NT2/D1 (cell line): ENCODE measurements at regions not wholly inside any gene's neighbourhood (a gene's known extent, or its start where the extent isn't known, plus 50 kb on each side); places are given as distances from the start of the nearest gene placed in this dataset.

Experiments used
- DNase-seq: peaks from one replicate; pipeline ENCODE4 v3.0.0-alpha.2; 2011; ENCODE audit warnings: low read depth, low spot score
- H3K27me3 ChIP-seq: 2 replicates; pipeline ENCODE4 v1.6.0; 2011; ENCODE audit warnings: mild to moderate bottlenecking; ENCODE audit not compliant: insufficient read length, insufficient read depth
- H3K36me3 ChIP-seq: 2 replicates; pipeline ENCODE4 v1.6.1; 2011; ENCODE audit warnings: mild to moderate bottlenecking, low read length, mixed read lengths; ENCODE audit not compliant: insufficient read depth, insufficient read length
- H3K4me1 ChIP-seq: 2 replicates; pipeline ENCODE4 v1.5.1; 2011; ENCODE audit not compliant: insufficient read depth, insufficient read length
- H3K4me3 ChIP-seq: 2 replicates; pipeline ENCODE4 v1.5.1; 2011; ENCODE audit warnings: low read depth; ENCODE audit not compliant: insufficient read length
- H3K9ac ChIP-seq: 2 replicates; pipeline ENCODE4 v1.6.0; 2011; ENCODE audit warnings: low read depth; ENCODE audit not compliant: insufficient read length
- H3K9me3 ChIP-seq: 2 replicates; pipeline ENCODE4 v1.5.1; 2011; ENCODE audit warnings: mild to moderate bottlenecking, low read length; ENCODE audit not compliant: insufficient read depth
- SUZ12 ChIP-seq: IDR thresholded peaks from 2 replicates; pipeline ENCODE4 v1.6.1; 2011; ENCODE audit not compliant: insufficient read length, insufficient read depth; ENCODE audit errors: extremely low read depth
- YY1 ChIP-seq: IDR thresholded peaks from 2 replicates; pipeline ENCODE4 v1.6.1; 2011; ENCODE audit not compliant: insufficient read length, insufficient read depth
- ZNF274 ChIP-seq: IDR thresholded peaks from 2 replicates; pipeline ENCODE4 v1.6.1; 2011; ENCODE audit warnings: mild to moderate bottlenecking, low read depth, low read length

- peaks cover 37% of the 10 kb centered on the region; the same call in 1 of the 2 replicates for H3K9me3 ChIP-seq
- H3K4me3 ChIP-seq = no peak overlapping the region
- no peaks in the 10 kb centered on the region for H3K36me3 ChIP-seq
- peak; percentile 27 for DNase-seq
- no peaks in the 10 kb centered on the region for H3K4me1 ChIP-seq
- no peaks in the 10 kb centered on the region for H3K27me3 ChIP-seq
- H3K9ac ChIP-seq = no peak overlapping the region
- TF ChIP-seq ZNF274 (no peak), YY1 (no peak), SUZ12 (no peak)
Observed at GRCh38 chr17:51435641-51436091, 175.3 kb downstream of the UTP18 start.

- no peak for DNase-seq
- Histone ChIP-seq H3K27me3 (no peaks in the 10 kb centered on the region), H3K4me3 (no peak overlapping the region), H3K9me3 (peaks cover 31% of the 10 kb centered on the region; the same call in 1 of the 2 replicates), H3K4me1 (no peaks in the 10 kb centered on the region), H3K36me3 (no peaks in the 10 kb centered on the region), H3K9ac (no peak overlapping the region)
- no peak for TF ChIP-seq SUZ12
- TF ChIP-seq ZNF274 = no peak
- no peak for TF ChIP-seq YY1
Observed at GRCh38 chr17:51439395-51440229, 179.3 kb downstream of the UTP18 start.

GRCh38 chr17:51441431-51441830 is 181.1 kb downstream of the UTP18 start:
- H3K9ac ChIP-seq = no peak overlapping the region
- DNase-seq = no peak
- H3K4me3 ChIP-seq = no peak overlapping the region
- H3K36me3 ChIP-seq = no peaks in the 10 kb centered on the region
- H3K27me3 ChIP-seq = no peaks in the 10 kb centered on the region
- no peaks in the 10 kb centered on the region for H3K4me1 ChIP-seq
- H3K9me3 ChIP-seq = peaks cover 31% of the 10 kb centered on the region; the same call in 1 of the 2 replicates
- TF ChIP-seq YY1 (no peak), SUZ12 (no peak), ZNF274 (no peak)

GRCh38 chr17:51442088-51442865 is 181.9 kb downstream of the UTP18 start:
- Histone ChIP-seq H3K4me1 (no peaks in the 10 kb centered on the region), H3K9ac (no peak overlapping the region), H3K4me3 (no peak overlapping the region), H3K27me3 (no peaks in the 10 kb centered on the region), H3K9me3 (peaks cover 31% of the 10 kb centered on the region; the same call in 1 of the 2 replicates), H3K36me3 (no peaks in the 10 kb centered on the region)
- DNase-seq = no peak
- no peak for TF ChIP-seq ZNF274
- TF ChIP-seq SUZ12 = no peak
- TF ChIP-seq YY1 = no peak

- TF ChIP-seq ZNF274 (no peak), SUZ12 (no peak), YY1 (no peak)
- DNase-seq = no peak
- H3K9me3 ChIP-seq = peaks cover 28% of the 10 kb centered on the region; the same call in 1 of the 2 replicates
- H3K27me3 ChIP-seq = no peaks in the 10 kb centered on the region
- H3K4me3 ChIP-seq = no peak overlapping the region
- H3K9ac ChIP-seq = no peak overlapping the region
- no peaks in the 10 kb centered on the region for H3K36me3 ChIP-seq
- no peaks in the 10 kb centered on the region for H3K4me1 ChIP-seq
Observed at GRCh38 chr17:51443646-51444045, 183.3 kb downstream of the UTP18 start.

- no peaks in the 10 kb centered on the region for H3K27me3 ChIP-seq
- no peak for DNase-seq
- H3K4me3 ChIP-seq = no peak overlapping the region
- TF ChIP-seq SUZ12 = no peak
- TF ChIP-seq YY1 = no peak
- no peak for TF ChIP-seq ZNF274
- no peak overlapping the region for H3K9ac ChIP-seq
- no peaks in the 10 kb centered on the region for H3K36me3 ChIP-seq
- peaks cover 6% of the 10 kb centered on the region; the same call in 1 of the 2 replicates for H3K9me3 ChIP-seq
- H3K4me1 ChIP-seq = no peaks in the 10 kb centered on the region
Observed at GRCh38 chr17:51445946-51446345, 185.6 kb downstream of the UTP18 start.
